HG02623 (cell line): ENCODE measurements at regions not wholly inside any gene's neighbourhood (a gene's known extent, or its start where the extent isn't known, plus 50 kb on each side); places are given as distances from the start of the nearest gene placed in this dataset.

Source experiments
- ATAC-seq: cut with Tn5 transposase; IDR thresholded peaks from one replicate; pipeline ENCODE4 v1.9.1; 2021; ENCODE audit warnings: moderate library complexity; ENCODE audit not compliant: unreplicated experiment

GRCh38 chr11:19661827-19662226 lies 50.8 kb upstream of the NAV2 start:
- ATAC-seq: no peak

GRCh38 chr11:19660076-19660475 lies 52.6 kb upstream of the NAV2 start:
- peak; percentile 99 for ATAC-seq

- no peak for ATAC-seq
These were observed 53.1 kb upstream of the NAV2 start for GRCh38 chr11:19659529-19659928.

- no peak for ATAC-seq
These were observed 54.3 kb upstream of the NAV2 start for GRCh38 chr11:19658344-19658743.

GRCh38 chr11:19656140-19656541 lies 56.5 kb upstream of the NAV2 start:
- ATAC-seq: no peak

GRCh38 chr11:19652623-19653375 lies 59.8 kb upstream of the NAV2 start:
- ATAC-seq: no peak

- no peak for ATAC-seq
These were observed 61.0 kb upstream of the NAV2 start for GRCh38 chr11:19651653-19652052.

GRCh38 chr11:19651028-19651427 lies 61.6 kb upstream of the NAV2 start:
- no peak for ATAC-seq

- no peak for ATAC-seq
These were observed 62.2 kb upstream of the NAV2 start for GRCh38 chr11:19650467-19650866.

- no peak for ATAC-seq
These were observed 62.9 kb upstream of the NAV2 start for GRCh38 chr11:19649751-19650150.

- ATAC-seq: no peak
These were observed 64.3 kb upstream of the NAV2 start for GRCh38 chr11:19648321-19648720.

GRCh38 chr11:19647816-19648215 lies 64.8 kb upstream of the NAV2 start:
- ATAC-seq: no peak

- ATAC-seq: no peak
These were observed 65.7 kb upstream of the NAV2 start for GRCh38 chr11:19646921-19647320.

GRCh38 chr11:19646308-19646707 lies 66.3 kb upstream of the NAV2 start:
- ATAC-seq: no peak

GRCh38 chr11:19644316-19644715 lies 68.3 kb upstream of the NAV2 start:
- no peak for ATAC-seq

GRCh38 chr11:19642185-19643158 lies 70.2 kb upstream of the NAV2 start:
- no peak for ATAC-seq

- no peak for ATAC-seq
These were observed 73.0 kb upstream of the NAV2 start for GRCh38 chr11:19639603-19640105.

GRCh38 chr11:19635332-19635731 lies 77.3 kb upstream of the NAV2 start:
- ATAC-seq: no peak

GRCh38 chr11:19633276-19633675 lies 79.4 kb upstream of the NAV2 start:
- no peak for ATAC-seq

GRCh38 chr11:19632499-19632834 lies 80.2 kb upstream of the NAV2 start:
- ATAC-seq: no peak

- no peak for ATAC-seq
These were observed 80.7 kb upstream of the NAV2 start for GRCh38 chr11:19631712-19632498.
